ENCODE measurements at regions not wholly inside any gene's neighbourhood (a gene's known extent, or its start where the extent isn't known, plus 50 kb on each side); places are given as distances from the start of the nearest gene placed in this dataset.

DNA sequence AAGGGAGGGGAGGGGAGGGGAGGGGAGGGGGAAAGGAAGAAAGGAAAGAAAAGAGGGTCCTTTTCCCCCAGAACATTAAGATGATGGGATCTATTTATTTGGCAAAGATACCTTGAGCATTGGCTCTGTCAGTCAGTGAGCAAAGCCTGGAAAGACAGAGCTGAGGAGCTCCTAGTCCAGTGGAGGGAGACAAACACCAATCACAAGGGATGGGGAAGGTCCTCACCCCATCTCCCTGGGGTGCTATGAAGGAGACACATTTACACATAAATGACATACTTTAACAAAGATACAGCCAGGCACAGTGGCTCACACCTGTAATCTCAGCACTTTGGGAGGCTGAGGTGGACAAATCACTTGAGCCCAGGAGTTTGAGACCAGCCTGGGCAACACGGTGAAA is 154.9 kb upstream of the TIAM1 start:
- no peak for DNase-seq

DNA sequence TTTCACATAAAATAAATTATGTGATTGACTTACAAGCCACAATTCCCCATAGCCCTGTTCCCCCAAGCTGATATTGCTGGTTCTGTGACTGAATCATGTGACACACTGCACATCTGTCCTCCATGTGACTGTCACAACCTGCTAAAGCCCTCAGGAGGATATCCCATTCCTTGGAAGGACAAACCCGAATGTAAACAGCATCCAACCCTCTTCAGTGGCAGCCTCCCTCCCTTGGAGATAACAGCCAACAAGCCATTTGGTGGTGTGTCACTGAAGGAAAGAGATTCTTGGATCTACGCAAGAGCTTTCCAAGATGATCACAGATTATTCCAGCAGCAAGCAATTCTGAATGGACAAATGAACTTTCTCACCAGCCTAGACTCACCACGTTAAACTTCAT is 153.9 kb upstream of the TIAM1 start:
- peak; percentile 35 for DNase-seq

DNA sequence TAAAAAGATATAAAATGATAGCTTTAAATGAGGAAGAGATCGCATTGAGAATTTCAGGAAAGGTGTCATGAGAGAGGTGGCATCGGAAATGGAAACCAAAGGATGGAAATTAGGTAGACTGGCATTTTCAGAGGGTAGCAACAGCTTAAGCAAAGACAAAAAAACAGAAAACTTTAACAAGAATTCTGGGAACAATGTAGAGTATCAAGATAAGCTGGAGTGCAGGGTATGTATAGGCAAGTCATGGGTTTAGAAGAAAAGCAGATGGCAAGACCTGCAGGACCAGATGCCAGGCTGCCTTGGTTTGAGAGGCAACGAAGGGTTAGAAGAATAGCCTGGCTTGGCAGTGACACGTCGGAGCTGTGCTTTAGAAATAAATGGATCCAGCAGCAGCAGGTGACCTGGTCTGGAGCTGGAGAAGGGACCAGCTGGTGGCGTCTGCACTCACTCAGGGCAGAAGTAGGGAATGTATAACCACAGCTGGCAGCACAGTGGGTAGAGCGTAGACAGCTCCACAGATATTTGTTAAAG is 149.4 kb upstream of the TIAM1 start:
- no peak for DNase-seq

DNA sequence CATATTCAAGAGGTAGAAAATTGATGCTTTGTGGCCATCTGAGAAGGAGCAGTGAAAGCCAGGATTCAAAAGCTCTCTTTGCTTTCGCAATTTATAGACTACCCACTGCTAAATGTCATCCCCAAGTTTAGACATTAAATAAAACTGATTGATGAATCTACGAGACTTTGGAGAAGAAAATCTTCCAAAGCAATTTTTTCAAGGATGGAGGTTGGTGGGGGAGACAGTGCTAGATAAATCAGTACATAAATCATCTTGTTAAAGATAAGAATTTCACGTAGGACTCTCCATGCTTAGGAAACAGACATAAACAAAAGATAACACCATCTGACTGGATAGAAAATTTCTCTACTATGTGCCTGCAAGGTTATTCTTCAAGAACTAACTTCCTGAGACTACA is 147.6 kb upstream of the TIAM1 start:
- no peak for DNase-seq

DNA sequence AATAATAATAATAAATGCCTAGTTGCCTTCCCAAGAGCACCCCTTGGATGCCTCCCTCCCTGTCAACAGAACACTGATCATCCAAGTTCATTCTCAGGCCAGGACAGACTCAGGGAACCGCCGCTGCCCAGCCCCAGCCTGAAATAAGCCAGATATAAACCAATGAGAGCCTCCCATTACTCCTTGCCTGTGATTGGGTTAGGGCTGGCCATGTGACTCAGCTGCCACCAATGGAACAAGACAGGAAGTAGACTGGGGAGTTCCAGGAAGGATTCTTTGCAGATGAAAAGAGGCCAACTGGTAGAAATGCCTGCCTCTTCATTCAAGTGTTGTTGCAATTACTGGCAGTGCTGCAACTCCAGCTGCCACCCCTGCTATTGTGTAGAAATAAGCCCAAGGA is 146.4 kb upstream of the TIAM1 start:
- no peak for DNase-seq

DNA sequence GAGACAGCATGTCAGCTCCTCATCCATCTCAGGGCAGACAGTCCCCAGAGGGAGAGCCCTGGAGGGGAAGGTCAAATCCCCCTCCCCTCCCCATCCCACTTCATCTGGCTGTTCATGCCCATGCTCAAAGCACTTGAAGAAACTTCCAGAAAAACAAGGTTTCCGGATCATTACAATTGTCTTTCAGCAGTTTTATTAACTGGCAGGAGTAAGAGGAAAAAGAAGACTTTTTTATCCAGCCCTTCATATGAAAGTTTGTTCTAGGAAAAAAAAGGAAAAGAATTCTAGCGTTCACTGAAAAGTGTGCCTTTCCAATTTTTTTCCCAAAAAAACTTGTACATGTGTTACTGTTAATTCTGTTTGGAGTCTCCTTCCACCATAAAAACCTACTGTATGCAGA is 145.7 kb upstream of the TIAM1 start:
- DNase-seq, result no peak

DNA sequence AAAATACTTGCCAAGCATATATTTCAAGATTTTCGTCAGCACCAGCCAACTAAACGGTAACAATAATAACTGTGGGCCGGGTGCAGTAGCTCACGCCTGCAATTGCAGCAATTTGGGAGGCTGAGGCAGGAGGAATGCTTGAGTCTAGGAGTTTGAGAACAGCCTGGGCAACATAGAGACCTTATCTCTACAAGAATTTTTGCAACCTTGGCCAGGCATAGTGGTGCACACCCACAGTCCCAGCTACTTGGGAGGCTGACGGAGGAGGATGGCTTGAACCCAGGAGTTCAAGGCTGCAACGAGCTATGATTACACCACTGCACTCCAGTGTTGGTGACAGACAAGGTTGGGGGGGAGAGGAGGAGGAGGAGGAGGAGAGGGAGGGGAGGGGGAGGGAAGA is 145.0 kb upstream of the TIAM1 start:
- no peak for DNase-seq

DNA sequence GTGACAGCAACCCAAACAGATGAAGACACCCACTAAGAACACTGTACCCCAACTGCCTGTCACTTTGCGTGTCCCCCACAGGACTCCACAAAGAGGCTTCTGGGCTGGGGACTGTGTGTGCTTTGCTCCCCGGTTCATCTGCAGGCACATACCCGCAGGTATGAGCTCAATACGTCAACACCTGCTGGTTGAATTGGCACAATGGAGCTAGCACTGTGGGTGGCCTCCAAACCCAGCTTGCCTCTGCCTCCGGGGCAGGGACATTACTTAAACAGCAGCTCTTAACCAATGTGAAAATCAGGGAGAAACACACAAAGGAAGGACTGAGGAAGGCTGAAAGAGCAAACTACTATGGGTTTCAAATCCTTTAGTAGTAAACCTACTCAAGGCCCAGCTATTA is 140.2 kb upstream of the TIAM1 start:
- DNase-seq, result no peak

DNA sequence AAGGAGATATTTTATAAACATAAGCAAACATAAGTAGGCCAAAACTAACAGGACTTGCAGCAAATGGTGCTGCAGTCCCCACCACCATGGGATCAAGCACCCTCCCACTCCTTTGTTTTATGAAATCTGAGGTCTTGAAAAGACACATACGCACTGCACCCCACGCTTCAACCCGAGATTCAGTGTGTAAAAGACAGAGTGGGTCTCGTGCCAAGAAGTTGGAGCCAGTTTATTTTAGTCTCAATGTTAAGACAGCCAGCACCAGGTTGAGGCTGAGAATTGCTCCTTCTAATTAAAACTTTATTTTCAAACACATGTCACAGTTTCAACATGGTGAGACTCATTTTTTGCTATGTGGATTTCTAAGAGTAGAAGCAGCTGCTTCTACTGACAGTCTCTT is 139.1 kb upstream of the TIAM1 start:
- no peak for DNase-seq

DNA sequence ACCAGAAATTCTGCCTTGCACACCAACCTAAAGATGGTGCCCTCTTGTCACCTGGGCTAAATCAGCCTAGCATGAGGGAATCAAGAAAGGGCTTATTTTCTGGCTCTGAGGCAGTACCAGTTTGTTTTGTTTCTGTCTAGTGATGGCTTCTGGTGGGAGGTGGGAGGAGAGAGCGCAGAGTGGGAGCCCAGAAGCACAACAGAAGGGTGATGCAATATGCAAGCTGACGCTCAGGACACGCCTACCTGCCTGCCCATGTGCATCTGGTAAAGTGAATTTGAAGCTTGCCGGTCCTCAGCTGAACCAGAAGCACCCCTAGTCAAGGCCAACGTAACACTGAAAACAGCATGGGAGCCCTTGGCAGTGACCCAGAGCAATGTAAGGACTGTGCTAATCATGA is 138.4 kb upstream of the TIAM1 start:
- DNase-seq, result no peak

DNA sequence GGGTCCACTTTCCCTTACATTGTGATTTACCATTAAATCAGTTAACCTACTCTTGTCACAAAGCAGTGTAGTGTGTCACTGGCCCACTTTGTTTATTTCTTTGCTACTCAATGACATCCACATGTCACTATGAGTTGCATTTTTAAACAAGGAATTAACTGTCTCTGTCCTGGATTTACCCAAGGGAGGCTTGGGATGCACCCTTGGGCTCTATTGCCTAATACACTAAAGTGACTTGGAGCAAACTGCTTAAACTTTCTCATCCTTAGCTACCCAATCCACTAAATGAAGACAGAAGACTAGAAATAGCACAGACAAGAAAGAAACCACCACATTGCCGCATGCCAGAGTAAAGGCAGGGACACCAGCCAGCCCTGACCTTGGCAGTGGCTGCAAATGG is 136.2 kb upstream of the TIAM1 start:
- no peak for DNase-seq

DNA sequence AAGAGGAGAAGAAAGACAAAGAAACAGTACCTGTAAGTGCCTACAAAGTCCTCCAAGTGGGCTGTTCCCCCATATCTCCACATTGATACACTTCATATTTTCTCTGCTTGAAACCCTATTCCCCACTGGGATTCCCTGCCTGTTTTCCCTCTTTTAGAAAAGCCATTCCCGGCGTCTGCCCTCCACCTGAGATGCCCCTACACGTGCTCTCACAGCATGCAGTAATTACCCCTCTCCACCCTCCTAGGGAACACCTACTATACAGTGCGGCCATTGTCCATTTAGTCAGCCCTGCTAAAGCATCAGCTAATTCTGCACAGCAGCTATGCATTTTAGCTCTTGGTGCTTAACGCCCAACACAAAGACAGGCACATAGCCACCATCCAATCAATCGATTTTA is 135.7 kb upstream of the TIAM1 start:
- DNase-seq, result no peak

DNA sequence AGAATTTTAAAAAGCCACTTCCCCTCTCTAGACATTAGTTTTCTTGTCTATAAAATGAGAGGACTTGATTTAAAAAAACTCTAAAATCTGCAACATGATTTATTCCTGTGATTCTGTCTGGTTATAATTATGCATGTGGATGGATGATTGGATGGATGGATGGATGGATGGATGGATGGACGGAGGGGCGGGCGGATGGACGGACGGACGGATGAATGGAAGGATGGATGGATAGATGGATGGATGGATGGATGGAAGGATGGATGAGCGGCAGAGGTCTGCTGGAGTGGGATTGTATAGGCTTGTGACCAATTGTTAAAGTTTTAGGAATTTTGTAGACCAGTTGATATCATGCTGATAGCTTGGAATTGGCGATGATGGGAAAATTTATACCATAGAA is 135.2 kb upstream of the TIAM1 start:
- no peak for DNase-seq

DNA sequence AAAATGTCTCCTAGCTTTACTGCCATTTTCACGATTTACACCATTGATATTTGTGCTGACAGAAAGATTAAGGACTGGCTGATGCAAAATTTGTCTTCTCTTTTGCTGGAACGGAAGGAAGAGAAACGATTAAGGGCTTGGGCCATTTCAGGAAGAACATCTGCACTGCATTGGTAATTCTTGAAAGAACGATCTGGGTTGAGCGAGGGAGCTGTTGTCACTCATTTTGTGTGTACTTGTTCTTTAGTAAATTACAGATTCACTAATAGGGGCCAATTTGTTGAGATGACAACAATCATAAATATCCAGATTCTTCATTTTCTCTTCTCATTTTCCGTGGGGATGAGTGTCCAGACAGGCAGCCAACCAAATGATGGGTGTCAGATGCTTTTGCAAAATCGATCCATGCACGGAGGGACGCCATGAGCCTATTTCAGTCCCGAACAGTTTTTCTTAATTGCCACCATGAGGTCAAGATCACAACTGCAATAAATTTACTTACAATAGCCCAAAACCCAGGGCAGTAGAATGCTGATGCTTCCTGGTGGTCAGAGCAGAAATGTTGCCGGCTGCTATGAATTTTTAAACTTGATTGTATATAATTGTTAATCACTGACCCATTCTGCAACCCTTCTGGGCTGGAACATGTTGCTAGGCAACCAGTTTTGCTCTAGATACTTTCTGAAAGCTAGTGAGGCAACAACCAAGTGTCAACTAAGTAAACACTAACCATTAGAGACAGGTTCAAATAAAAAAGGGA is 132.4 kb upstream of the TIAM1 start:
- peak; percentile 77 for DNase-seq

DNA sequence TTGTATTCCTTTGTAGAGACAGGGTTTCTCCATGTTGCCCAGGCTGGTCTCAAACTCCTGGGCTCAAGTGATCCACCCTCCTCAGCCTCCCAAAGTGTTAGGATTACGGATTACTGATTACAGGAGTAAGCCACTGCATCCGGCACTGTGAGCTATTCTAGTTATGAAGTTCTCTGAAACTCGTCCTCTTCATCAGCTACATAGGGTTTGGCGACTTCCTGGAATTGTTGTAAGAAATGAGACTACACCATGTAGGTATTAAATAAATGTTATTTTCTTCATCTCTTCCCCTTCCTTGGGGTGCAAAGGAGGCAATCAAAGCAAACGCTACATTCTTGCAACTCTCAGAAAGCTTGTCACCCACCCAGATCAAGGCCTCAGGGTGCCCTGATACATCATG is 131.2 kb upstream of the TIAM1 start:
- DNase-seq, result no peak

DNA sequence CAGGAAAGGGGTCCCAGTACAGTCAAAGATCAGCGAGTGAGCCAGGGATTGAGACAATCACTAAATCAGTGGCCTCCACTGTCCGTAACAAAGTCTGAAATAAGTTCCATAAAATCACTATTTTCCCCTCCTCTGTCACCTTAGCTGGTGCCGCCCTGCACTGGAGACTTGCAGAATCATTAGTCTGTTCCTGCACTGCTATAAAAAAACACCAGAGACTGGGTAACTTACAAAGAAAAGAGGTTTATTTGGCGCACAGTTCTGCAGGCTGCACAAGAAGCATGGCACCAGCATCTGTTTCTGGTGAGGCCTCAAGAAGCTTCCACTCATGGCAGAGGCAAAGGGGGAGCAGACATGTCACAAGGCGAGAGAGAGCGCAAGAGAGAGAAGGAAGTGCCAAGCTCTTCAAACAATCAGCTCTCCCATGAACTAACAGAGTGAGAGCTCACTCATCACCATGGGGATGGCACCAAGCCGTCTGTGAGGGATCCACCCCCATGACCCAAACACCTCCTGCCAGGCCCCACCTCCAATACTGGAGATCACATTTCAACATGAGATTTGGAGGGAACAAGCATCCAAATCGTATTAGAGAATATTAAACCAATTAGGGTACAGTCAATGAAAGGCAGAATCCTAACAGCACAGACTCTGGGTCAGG is 129.8 kb upstream of the TIAM1 start:
- DNase-seq, result no peak

DNA sequence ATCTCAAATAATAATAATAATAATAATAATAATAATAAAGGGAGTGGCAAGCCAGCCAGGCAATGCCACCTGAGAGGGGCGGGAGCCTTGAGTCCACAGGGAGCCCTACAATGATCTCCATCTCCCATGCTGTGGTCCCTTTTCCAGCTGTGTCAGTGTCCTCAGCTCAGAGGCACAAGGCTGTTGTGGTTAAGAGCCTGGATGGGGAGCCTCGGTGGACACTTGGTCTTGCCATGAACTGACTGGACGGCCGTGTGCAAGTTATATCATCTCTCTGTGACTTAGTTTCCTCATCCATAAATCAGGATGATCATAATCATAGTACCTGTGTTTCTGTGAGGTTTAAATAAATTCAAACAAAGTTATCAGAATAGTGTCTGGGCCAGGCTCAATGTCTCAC is 127.8 kb upstream of the TIAM1 start:
- DNase-seq, result no peak

DNA sequence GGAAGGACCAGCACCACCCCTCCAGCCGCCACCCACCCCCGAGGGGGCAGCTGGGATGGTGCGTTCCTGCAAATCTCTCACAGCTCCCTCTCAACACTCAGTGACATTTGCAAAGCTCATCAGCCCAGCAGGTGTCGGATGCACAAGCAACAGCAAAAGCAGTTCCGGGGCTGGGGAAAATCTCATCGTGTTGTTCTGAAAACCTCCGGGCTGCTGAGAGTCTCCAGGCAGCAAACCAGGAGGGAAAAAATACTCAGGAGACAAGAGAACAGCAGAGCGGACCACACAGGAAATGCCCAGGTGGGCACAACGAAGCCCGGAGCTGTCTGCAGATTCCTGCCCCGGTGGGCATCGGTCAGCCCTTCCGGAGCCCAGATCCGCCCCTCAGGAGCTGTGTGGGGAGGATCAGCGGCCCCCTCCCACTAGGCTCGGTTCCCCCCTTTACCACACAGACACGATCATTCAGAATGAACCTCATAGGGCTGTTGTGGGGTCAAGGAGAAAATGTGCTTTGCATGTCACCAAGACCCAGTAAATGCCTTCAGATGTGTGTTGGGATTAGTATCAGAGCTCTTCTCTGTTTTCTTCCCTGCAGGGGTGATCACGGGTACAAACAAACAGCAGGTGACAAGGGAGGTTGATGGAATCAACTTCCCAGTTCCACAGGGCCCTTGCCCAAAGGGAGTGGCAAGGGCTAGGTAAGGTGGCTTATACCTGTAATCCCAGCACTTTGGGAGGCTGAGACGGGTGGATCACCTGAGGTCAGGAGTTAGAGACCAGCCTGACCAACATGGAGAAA is 127.0 kb upstream of the TIAM1 start:
- no peak for DNase-seq

DNA sequence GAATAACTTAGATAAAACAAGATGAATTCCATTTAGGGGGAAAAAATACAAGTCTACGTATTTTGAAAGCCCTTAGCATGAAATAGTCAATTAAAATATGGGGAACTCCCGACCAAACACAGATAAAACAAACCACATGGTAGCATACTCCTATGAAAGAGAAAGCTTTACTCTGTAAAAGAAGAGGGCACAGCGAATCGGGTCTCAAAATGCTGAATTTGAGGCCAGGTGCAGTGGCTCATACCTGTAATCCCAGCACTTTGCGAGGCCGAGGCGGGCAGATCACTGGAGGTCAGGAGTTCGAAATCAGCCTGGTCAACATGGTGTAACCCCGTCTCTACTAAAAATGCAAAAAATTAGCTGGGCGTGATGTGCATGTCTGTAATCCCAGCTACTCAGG is 116.9 kb upstream of the TIAM1 start:
- no peak for DNase-seq

DNA sequence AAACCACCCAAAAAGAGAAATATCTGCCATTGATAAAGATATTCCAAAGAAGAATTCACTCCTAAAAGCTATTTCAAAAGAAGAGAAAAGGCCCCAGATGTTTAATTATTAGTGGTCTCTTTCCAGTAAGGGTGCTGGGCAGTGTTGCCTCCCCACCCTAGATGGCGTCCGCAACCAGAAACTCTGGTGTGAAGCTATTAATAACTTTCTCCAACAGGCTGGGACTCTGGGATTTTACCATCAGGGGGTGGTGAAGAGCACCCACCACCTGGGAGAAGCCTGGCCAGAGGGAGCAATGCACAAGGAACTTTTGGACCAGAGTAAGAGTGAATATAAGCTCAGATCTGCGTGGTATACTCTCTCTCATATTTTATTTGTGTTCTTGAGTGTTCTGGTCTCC is 115.4 kb upstream of the TIAM1 start:
- DNase-seq, result no peak

DNA sequence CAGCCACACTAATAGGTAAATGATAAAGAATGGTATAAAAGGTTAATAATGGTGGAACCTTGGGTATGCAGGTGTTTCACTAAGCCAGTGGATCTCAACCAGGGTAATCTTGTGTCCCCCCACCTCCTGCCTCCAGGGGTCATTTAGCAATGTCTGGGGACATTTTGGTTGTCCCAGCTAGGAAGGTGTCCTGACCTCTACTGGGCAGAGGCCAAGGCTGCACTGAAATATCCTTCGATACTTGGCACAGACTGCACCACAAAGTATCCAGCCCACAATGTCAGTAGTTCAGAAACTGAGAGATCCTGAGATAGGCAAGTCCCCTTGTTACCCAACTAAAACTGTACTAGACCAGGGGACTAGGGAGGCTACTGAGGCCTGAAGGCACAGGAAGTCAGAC is 113.6 kb upstream of the TIAM1 start:
- DNase-seq, result no peak

DNA sequence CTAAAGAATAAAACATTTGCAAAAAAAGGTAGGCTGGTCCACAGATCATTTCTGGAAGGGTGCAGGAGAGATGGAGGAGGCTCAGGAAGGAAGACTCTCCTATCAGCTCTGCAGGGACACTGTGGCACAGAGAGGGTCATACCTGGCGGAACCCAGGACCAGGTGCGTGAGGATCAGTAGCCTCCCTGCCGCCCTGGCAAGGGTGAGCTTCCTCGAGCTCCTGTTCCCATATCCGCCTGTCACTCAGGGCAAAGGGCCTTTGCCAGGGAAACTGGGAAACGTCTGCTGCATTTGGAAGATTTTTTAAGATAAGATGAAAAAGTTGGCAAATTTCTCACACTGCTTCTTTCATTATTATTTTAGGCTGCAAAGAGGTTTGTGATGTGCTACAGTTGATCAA is 112.1 kb upstream of the TIAM1 start:
- no peak for DNase-seq

DNA sequence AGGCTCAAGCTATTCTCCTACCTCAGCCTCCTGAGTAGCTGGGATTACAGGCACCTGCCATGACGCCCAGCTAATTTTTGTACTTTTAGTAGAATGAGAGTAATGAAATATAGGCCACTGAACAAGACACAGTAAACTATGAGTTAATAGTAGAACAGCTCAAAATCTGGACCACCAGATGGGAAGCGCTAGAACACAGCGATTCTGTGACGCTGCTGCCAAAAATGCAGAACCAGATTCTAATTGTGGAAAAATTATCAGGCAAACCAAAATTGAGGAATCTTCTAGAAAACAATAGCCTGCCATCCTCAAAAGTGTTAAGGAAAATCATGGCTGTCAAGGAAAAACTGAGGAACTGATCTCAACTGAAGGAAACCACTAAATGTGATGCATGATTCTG is 111.4 kb upstream of the TIAM1 start:
- DNase-seq, result no peak

Data from skin of body (tissue), 1 donor.